ENCODE measurements at regions not wholly inside any gene's neighbourhood (a gene's known extent, or its start where the extent isn't known, plus 50 kb on each side); places are given as distances from the start of the nearest gene placed in this dataset.

GRCh38 chr5:87752362-87752761 lies 339.6 kb upstream of the CCNH start:
- H3K36me3 Mint-ChIP-seq: no peaks in the 10 kb centered on the region
- TF ChIP-seq, protein P1, sequence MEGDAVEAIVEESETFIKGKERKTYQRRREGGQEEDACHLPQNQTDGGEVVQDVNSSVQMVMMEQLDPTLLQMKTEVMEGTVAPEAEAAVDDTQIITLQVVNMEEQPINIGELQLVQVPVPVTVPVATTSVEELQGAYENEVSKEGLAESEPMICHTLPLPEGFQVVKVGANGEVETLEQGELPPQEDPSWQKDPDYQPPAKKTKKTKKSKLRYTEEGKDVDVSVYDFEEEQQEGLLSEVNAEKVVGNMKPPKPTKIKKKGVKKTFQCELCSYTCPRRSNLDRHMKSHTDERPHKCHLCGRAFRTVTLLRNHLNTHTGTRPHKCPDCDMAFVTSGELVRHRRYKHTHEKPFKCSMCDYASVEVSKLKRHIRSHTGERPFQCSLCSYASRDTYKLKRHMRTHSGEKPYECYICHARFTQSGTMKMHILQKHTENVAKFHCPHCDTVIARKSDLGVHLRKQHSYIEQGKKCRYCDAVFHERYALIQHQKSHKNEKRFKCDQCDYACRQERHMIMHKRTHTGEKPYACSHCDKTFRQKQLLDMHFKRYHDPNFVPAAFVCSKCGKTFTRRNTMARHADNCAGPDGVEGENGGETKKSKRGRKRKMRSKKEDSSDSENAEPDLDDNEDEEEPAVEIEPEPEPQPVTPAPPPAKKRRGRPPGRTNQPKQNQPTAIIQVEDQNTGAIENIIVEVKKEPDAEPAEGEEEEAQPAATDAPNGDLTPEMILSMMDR (conservative IDR thresholded peaks at IDR 0.05): no peak
- DNase-seq (ENCODE audit: extremely low spot score, unreplicated experiment): no peak
- no peak overlapping the region for H3K27ac Mint-ChIP-seq
- no peak overlapping the region for H3K4me3 Mint-ChIP-seq
- H3K4me1 Mint-ChIP-seq (ENCODE audit: unreplicated experiment): no peaks in the 10 kb centered on the region
- H3K27me3 Mint-ChIP-seq: peaks cover 5% of the 10 kb centered on the region
- no peaks in the 10 kb centered on the region for H3K9me3 Mint-ChIP-seq

DNA sequence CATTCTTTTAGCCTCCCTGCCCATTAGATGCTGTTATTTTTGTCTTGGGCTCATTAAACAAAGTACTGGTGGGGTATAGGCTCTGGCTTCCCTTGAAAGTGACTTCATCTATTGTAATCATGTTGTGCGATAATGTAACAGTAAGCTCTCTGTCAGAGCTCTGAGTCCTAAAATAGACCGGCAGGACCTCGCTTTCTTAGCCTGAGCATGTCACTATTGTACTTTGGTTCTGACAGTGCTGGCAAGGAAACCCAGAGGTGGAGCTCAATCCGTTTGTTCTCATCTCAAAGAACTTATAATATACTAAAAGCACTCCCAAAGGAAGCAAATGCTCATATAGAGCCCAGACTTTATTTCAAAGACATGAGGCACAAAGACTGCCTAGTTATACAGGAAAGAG lies 339.1 kb upstream of the CCNH start:
- no peaks in the 10 kb centered on the region for H3K4me1 Mint-ChIP-seq (ENCODE audit: unreplicated experiment)
- no peak for DNase-seq (ENCODE audit: extremely low spot score, unreplicated experiment)
- H3K27ac Mint-ChIP-seq: no peak overlapping the region
- no peaks in the 10 kb centered on the region for H3K36me3 Mint-ChIP-seq
- H3K9me3 Mint-ChIP-seq: no peaks in the 10 kb centered on the region
- peaks cover 5% of the 10 kb centered on the region for H3K27me3 Mint-ChIP-seq
- no peak overlapping the region for H3K4me3 Mint-ChIP-seq
- TF ChIP-seq, protein P1 (conservative IDR thresholded peaks at IDR 0.05): no peak

DNA sequence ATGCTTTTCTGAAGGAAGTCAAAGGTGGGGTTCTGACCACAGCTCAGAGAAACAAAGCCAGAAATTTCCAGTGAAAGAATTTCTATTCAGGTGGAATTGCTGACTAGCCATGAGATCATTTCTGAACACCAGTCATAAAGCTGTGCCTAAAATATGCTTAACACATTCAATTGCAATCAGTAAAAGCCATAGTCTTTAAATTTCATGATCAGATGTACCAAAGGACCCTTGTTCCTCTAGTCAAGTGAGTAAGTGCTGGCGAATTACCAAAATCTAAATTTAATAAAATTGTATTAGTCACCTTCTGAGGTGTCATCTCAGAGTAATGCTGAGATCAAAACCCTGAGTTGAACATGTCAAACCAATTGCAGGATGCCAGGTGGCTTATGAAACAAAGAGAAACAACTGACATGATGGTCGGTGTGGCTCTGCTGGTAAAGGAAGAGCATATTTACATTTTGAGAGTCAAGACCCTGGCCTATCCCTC lies 334.2 kb upstream of the CCNH start:
- Mint-ChIP-seq H3K9me3 (no peaks in the 10 kb centered on the region), H3K4me3 (no peak overlapping the region), H3K27me3 (no peaks in the 10 kb centered on the region), H3K4me1 (ENCODE audit: unreplicated experiment) (peaks cover 2% of the 10 kb centered on the region), H3K27ac (no peak overlapping the region), H3K36me3 (no peaks in the 10 kb centered on the region)
- no peak for DNase-seq (ENCODE audit: extremely low spot score, unreplicated experiment)
- TF ChIP-seq, protein P1 (conservative IDR thresholded peaks at IDR 0.05): no peak

- H3K4me1 Mint-ChIP-seq (ENCODE audit: unreplicated experiment): peaks cover 8% of the 10 kb centered on the region
Measured at GRCh38 chr5:87746341-87746740, 333.6 kb upstream of the CCNH start.

GRCh38 chr5:87741881-87742280 lies 329.2 kb upstream of the CCNH start:
- no peak overlapping the region for H3K27ac Mint-ChIP-seq
- TF ChIP-seq, protein P1 (conservative IDR thresholded peaks at IDR 0.05): no peak
- H3K36me3 Mint-ChIP-seq: no peaks in the 10 kb centered on the region
- H3K4me3 Mint-ChIP-seq: no peak overlapping the region
- H3K9me3 Mint-ChIP-seq: no peaks in the 10 kb centered on the region
- no peaks in the 10 kb centered on the region for H3K27me3 Mint-ChIP-seq
- H3K4me1 Mint-ChIP-seq (ENCODE audit: unreplicated experiment): peaks cover 8% of the 10 kb centered on the region
- DNase-seq (ENCODE audit: extremely low spot score, unreplicated experiment): no peak

More at GRCh38 chr5:87746341-87746740, 333.6 kb upstream of the CCNH start:
- Mint-ChIP-seq H3K9me3 (no peaks in the 10 kb centered on the region), H3K4me3 (no peak overlapping the region), H3K27me3 (no peaks in the 10 kb centered on the region), H3K27ac (no peak overlapping the region), H3K36me3 (no peaks in the 10 kb centered on the region)
- TF ChIP-seq, protein P1 (conservative IDR thresholded peaks at IDR 0.05): no peak
- no peak for DNase-seq (ENCODE audit: extremely low spot score, unreplicated experiment)

GRCh38 chr5:87735923-87736322 lies 323.2 kb upstream of the CCNH start:
- H3K9me3 Mint-ChIP-seq: no peaks in the 10 kb centered on the region
- no peak overlapping the region for H3K4me3 Mint-ChIP-seq
- H3K36me3 Mint-ChIP-seq: no peaks in the 10 kb centered on the region
- H3K27ac Mint-ChIP-seq: no peak overlapping the region
- DNase-seq (ENCODE audit: extremely low spot score, unreplicated experiment): no peak
- no peaks in the 10 kb centered on the region for H3K27me3 Mint-ChIP-seq
- TF ChIP-seq, protein P1 (conservative IDR thresholded peaks at IDR 0.05): no peak
- H3K4me1 Mint-ChIP-seq (ENCODE audit: unreplicated experiment): no peaks in the 10 kb centered on the region

All from type B pancreatic cell (in vitro differentiated cells).